ENCODE measurements at regions not wholly inside any gene's neighbourhood (a gene's known extent, or its start where the extent isn't known, plus 50 kb on each side); places are given as distances from the start of the nearest gene placed in this dataset.

GRCh38 chr20:21033817-21034216 lies 72.3 kb downstream of the LINC00237 start:
- no peak for DNase-seq

GRCh38 chr20:21031666-21032065 lies 74.5 kb downstream of the LINC00237 start:
- DNase-seq = no peak

- DNase-seq = no peak
These were observed 76.8 kb downstream of the LINC00237 start for GRCh38 chr20:21029341-21029740.

- no peak for DNase-seq
These were observed 77.2 kb downstream of the LINC00237 start for GRCh38 chr20:21028921-21029320.

- no peak for DNase-seq
These were observed 77.7 kb downstream of the LINC00237 start for GRCh38 chr20:21028436-21028835.

GRCh38 chr20:21027569-21027968 lies 78.6 kb downstream of the LINC00237 start:
- no peak for DNase-seq

GRCh38 chr20:21026951-21027350 lies 79.2 kb downstream of the LINC00237 start:
- DNase-seq = no peak

- no peak for DNase-seq
These were observed 81.7 kb downstream of the LINC00237 start for GRCh38 chr20:21024420-21024819.

GRCh38 chr20:21022925-21023324 lies 83.2 kb downstream of the LINC00237 start:
- DNase-seq = no peak

- DNase-seq = no peak
These were observed 84.7 kb downstream of the LINC00237 start for GRCh38 chr20:21021472-21021790.

GRCh38 chr20:21020659-21021471 lies 85.3 kb downstream of the LINC00237 start:
- no peak for DNase-seq

- DNase-seq = no peak
These were observed 86.1 kb downstream of the LINC00237 start for GRCh38 chr20:21019814-21020658.

GRCh38 chr20:21019468-21019813 lies 86.7 kb downstream of the LINC00237 start:
- DNase-seq = no peak

- DNase-seq = no peak
These were observed 87.6 kb downstream of the LINC00237 start for GRCh38 chr20:21018576-21018975.

- no peak for DNase-seq
These were observed 88.6 kb downstream of the LINC00237 start for GRCh38 chr20:21017528-21018085.

- no peak for DNase-seq
These were observed 89.4 kb downstream of the LINC00237 start for GRCh38 chr20:21016751-21017150.

GRCh38 chr20:21014528-21014927 lies 91.6 kb downstream of the LINC00237 start:
- no peak for DNase-seq

- DNase-seq = no peak
These were observed 97.2 kb downstream of the LINC00237 start for GRCh38 chr20:21008951-21009350.

- no peak for DNase-seq
These were observed 99.5 kb downstream of the LINC00237 start for GRCh38 chr20:21006611-21007010.

- no peak for DNase-seq
These were observed 101.6 kb downstream of the LINC00237 start for GRCh38 chr20:21004386-21005076.

GRCh38 chr20:21003902-21004301 lies 102.3 kb downstream of the LINC00237 start:
- DNase-seq = no peak

GRCh38 chr20:21002486-21002885 lies 103.7 kb downstream of the LINC00237 start:
- DNase-seq = no peak

GRCh38 chr20:20993372-20993771 lies 112.8 kb downstream of the LINC00237 start:
- DNase-seq = no peak
